ENCODE measurements at regions not wholly inside any gene's neighbourhood (a gene's known extent, or its start where the extent isn't known, plus 50 kb on each side); places are given as distances from the start of the nearest gene placed in this dataset.
A peak's percentile ranks its signal among the peaks of the same experiment; 100 is the strongest.
"Not testable (repeated sequence)": the region's sequence is repeated elsewhere in the genome, so short reads cannot be mapped to it uniquely, and the experiment has no call there.

DNA sequence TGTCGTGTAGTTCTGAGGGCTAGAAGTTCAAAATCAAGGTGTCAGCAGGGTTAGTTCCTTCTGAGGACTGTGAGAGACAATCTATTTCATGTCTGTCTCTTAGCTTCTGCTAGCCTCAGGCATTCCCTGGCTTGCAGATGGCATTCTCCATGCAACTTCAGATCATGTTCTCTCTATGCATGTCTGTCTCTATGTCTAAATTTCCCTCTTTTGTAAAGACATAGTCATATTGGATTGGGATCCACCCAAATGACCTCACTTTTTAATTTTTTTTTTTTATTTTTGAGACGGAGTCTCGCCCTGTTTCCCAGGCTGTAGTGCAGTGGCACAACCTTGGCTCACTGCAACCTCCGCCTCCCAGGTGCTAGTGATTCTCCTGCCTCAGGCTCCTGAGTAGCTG, 104.6 kb downstream of the RAP2B start:
- no peak for DNase-seq (ENCODE audit: low read depth in 1 of 2, low spot score in 1 of 2)

DNA sequence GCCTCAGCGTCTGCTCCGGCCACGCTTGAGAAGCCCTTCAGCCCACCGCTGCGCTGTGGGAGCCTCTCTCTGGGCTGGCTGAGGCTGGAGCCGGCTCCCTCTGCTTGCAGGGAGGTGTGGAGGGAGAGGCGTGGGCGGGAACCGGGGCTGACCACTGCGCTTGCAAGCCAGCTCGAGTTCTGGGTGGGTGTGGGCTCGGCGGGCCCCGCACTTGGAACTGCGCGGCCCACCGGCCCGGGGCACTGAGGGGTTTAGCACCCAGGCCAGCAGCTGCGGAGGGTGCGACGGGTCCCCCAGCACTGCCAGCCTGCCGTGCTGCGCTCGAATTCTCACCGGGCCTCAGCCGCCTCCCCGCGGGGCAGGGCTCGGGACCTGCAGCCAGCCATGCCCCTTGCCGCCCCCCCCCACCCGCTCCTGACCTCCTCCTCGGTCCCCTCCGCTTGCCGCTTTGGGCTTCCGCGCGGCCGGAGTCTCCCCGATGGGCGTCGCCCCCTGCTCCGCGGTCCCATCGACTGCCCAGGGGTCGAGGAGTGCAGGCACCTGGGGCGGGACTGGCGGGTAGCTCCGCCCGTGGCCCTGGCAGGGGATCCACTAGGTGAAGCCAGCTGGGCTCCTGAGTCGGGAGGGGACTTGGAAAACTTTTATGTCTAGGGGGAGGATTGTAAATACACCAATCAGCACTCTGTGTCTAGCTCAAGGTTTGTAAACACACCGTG, 106.7 kb downstream of the RAP2B start:
- no peak for DNase-seq (ENCODE audit: low read depth in 1 of 2, low spot score in 1 of 2)

DNA sequence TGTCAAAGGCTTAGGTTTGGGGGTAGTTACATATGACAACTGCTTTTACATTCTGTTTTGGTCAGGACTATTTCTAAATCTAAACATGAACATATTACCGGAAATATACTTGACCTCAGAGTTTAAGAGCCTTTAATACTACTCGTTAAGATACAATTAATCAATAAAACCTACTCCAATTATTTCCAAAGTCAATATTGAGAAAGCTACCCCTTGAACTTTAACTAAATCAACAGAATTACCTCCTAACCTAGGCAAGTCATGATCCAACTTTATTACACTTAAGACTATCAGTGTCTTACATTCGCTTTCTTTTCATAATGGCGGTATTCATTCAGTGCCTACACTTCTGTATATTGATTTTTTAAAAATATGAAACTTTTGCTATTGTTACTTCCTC, 107.7 kb downstream of the RAP2B start:
- no peak for DNase-seq (ENCODE audit: low read depth in 1 of 2, low spot score in 1 of 2)

DNA sequence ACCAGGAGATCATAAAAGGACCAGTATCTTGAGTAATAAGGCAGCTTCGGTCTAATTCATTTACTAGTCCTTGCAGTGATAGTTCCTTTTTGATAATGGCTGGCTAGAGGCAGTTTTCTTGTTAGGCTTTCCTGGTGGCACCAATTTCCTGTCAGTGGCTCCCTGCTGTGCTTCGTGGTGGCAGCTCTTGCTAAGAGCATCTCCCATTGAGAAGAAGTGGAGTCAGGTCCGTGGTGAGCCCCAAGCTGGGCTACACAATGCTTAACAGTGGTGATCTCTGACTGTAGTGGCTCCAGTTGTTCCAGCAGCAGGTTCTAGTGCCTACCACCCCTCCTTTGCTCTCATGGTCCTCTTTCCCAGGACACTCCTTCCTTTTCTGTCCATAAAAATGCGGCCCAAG, 111.2 kb downstream of the RAP2B start:
- no peak for DNase-seq (ENCODE audit: low read depth in 1 of 2, low spot score in 1 of 2)

DNA sequence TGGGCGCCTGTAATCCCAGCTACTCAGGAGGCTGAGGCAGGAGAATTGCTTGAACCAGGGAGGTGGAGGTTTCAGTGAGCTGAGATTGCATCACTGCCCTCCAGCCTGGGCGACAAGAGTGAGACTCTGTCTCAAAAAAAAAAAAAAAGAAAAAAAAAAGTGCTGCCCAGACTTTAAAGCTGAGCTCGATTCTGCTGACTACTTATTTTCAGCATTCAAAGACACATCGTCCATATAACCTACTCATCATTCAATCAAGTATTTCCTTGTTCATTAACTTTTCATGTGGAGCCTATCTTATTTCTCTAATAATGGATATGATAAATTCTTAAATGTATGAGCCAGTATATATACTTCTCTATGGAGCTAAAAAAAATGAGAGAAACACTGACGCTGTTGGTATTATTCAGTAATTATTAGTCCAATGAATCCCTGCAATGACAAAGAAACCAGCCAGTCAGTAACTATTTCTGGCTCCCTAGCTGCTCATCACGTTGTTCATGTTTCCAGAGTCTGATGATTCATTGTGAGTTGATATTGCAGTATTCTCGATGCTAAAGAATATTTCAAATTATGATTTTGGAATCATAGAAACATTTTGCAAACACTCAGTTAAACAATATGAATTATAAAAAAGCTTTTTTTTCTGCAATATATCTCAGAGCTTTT, 111.9 kb downstream of the RAP2B start:
- DNase-seq (ENCODE audit: low read depth in 1 of 2, low spot score in 1 of 2) = no peak

DNA sequence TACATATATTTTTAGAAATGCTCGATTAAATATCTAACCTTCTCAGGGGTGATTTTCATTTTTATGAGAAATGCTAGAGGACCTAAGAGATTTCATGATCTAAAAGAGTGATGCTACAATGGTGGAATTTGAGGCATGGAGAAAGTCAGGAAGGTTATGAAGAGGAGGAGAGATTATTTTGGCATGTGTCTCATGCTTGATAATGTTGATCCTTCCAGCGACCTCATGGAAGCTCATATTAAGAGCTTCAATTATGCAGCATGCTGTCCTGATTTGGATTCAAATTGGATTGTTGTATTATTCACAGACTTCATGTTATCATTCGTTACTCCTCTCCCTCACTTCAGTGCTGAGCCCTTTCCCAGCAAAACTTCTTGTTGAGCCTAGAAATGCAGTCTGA, 112.5 kb downstream of the RAP2B start:
- no peak for DNase-seq (ENCODE audit: low read depth in 1 of 2, low spot score in 1 of 2)

DNA sequence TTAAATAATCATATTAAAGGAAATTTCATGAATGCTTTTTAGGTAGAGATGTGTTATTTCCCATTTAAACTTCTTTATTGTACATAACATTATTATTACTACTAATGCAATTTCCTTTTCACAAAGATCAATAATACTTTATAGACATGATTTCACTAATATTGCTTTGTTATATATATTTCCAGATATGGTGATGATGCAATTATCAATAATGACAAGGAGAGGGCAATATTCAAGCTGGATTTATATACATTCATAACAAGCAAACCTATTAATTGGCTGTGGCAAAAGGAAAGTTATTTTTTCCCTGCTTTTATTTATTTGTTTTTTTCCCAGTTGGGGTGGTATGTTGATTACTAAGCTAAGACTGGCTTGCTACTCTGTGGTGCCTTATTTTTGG, 113.5 kb downstream of the RAP2B start:
- no peak for DNase-seq (ENCODE audit: low read depth in 1 of 2, low spot score in 1 of 2)

DNA sequence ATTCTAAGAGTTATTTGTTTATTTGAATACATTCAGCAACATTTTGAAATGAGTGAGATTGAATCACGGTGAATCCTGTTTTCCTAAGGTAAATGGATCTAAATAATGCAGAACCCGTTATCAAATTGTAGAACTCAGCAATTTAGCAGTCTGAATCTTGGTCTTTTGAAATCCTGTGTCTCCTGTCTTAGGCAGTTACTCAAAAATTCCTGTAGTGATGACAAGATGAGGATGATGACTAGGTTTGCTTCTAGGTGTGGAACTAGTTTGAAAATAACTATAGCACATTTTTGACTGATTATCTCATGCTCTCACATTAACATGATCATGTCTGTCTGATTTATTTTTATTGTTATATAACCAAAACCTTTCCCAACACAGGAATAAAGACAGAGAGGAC, 115.0 kb downstream of the RAP2B start:
- DNase-seq (ENCODE audit: low read depth in 1 of 2, low spot score in 1 of 2) = no peak

DNA sequence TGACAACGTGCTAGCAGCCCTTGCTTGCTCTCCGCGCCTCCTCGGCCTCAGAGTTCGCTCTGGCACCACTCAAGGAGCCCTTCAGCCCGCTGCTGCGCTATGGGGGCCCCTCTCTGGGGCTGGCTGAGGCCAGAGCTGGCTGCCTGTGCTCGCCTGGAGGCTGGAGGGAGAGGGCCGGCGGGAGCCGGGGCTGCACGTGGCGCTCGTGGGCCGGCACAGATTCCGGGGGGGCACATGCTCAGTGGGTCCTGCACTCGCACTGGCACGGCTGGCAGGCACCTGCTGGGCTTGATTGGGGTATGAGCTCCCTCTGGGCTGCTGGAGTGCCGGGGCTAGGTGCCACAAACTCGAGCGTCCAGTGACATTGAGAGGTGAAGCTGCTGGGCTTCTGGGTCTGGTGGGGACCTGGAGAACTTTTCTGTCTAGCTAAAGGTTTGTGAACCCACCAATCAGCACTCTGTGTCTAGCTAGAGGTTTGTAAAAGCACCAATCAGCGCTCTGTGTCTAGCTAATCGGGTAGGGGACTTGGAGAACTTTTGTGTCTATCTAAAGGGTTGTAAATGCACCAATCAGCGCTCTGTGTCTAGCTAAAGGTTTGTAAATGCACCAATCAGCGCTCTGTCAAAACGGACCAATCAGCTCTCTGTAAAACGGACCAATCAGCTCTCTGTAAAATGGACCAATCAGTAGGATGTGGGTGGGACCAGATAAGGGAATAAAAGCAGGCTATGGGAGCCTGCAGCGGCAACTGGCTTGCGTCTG, 119.4 kb downstream of the RAP2B start:
- not testable (repeated sequence) for DNase-seq (ENCODE audit: low read depth in 1 of 2, low spot score in 1 of 2)

DNA sequence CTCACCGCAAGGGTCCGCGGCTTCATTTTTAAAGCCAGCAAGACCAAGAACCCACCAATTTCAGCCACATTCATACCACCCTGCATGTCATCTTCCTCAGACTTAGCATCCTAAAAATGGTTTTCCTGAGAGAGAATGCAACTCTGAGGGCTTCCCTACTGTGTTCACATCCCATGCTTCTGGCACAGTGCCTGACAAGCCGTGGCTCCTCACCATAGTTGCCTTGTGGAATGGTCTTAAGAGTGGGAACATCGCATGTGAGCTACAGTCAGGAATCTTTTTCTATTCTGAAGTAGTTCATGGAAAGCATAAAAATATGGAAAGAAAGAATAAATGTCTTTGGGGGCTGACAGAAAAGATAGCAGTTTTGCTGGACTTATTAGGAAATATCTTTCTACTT, 120.3 kb downstream of the RAP2B start:
- DNase-seq (ENCODE audit: low read depth in 1 of 2, low spot score in 1 of 2) = no peak

DNA sequence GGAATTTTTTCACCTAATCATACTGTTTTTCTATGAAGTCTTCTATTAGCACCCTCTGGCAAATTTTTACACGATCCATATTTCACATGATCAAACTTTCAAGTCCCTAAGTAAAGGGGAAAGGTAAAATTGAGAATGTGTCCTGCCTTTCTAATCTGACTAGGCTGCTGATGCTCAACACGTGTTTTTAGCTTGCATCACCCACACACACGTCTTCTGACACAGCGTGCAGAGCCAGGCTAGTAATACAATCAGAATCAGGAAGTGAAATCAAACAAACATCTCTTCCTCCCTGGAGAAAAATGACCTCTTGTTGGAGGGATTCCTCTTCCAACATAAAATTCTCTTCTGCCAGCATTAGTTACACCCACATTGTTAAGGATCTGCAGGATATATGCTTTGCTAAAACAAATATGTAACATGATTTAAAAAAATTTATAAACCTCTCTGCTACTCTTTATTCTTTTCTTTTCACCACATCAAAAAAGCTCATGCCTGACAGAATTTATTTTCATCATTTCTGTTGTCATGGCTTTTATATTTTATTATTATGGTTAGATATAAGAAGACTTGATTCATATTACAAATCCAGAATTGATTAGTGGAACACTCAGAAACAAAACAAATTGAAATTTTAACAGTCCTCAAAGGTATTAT, 122.4 kb downstream of the RAP2B start:
- peak in 1 of 2 donors; percentile 11 for DNase-seq (ENCODE audit: low read depth in 1 of 2, low spot score in 1 of 2)

DNA sequence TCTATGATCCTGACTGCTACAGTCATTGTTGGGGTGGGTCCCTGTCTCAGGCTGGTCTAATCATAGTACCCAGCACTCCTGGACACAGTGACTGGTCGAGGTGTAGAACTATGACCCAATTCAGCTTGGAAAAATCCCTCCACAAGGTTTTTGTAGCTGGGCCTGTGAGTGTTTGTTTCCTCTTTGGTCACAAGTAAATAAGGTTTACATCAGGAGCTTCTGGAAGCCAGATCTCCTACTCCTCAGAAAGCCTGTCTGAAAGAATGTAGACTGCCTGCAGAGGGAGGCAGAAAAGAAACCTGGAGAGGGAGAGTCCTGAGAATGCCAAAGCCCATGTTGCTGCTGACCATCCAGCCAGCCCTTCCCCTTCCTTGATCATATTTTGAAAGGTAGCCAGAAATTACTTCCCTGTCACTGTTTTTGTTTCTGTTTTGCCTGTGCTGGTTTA, 123.2 kb downstream of the RAP2B start:
- no peak for DNase-seq (ENCODE audit: low read depth in 1 of 2, low spot score in 1 of 2)

DNA sequence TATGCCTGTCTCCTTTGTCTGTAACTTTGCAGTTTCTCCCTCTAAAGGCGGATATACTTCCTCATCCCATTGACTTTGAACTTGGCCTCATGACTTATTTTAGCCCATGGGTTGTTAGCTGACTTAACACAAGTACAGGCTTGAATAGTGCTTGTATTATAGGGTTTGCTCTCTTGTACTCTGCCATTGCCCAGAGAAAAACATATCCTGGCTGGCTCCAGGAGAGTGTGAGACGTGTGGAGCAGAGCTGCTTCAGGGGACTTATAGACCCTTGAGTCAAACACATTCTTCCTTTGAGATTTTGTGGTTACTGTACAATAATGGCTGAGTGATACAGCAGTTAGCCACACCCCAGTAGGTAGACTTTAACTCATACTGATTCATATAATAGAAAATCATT, 124.0 kb downstream of the RAP2B start:
- no peak for DNase-seq (ENCODE audit: low read depth in 1 of 2, low spot score in 1 of 2)

DNA sequence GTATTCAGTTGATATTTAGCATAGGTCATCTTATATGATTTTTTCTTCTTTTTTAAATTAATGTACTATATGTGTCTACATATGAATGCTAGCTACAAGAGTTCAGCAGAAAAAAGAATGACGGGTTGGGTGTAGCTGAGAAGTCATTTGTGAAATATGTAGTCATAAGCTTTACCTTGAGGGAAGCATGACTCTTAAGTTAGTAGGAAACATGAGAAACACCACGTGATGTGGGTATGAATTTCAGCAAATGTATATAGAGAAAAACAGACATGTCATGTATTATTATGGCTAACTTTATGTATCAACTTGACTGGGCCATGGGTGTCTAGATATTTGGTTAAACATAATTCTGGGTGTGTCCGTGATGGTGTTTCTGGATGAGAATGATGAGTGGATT, 125.0 kb downstream of the RAP2B start:
- no peak for DNase-seq (ENCODE audit: low read depth in 1 of 2, low spot score in 1 of 2)

DNA sequence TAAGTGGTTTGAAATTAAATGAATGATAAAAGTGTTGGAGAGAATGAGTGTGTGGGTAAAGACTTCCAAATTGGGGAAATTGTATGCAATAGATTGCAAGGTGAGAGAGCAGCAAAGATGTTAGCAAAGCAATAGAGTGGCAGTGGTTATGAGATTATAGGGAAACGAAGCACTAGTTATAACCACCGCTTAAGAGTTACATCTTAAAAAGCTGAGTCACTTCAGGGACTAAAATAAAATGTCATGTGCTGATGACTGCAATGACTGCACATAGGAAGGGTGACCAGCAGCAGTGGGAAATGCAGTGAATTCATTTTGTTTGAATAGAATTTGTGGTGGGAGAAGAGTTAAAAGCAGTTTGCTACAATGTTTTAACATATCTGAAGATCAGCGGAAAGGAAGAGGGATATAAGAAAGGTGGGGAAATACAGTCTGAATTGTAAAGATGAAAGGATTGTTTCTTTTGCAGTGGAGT, 127.3 kb downstream of the RAP2B start:
- no peak for DNase-seq (ENCODE audit: low read depth in 1 of 2, low spot score in 1 of 2)

DNA sequence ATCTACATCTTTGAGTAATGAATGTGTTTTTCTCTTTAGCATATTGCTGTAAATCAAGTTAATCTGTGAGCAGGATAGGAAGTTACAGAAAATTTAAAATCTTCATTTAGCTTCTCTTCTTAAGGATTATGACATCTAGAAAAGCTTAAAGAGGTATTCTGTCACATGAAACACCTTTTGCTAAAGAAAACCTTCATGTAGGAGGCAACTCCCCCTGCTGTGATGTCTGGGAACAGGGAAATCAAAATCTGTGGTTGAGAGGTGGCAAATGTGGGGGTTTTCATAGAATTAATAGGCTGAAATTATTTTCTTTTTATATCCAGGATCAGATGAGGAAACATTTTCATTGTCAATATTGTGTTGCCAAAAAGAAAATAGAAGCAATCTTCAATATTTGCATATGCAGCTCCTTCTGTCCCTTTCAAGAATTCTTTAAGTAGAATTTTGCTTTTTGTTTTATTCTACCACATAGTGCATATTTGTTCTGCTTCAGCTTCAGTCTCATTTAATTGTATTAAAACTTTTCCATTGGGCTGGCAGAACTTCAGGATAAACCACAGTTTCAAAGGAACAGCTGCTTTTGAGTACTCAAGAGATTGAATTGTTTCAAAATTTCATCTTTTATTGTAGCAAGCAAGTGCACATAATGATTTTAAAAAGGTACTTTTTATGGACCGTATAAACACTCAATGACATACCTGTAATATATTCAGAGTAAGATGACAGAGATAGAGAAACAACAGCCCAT, 128.4 kb downstream of the RAP2B start:
- no peak for DNase-seq (ENCODE audit: low read depth in 1 of 2, low spot score in 1 of 2)

DNA sequence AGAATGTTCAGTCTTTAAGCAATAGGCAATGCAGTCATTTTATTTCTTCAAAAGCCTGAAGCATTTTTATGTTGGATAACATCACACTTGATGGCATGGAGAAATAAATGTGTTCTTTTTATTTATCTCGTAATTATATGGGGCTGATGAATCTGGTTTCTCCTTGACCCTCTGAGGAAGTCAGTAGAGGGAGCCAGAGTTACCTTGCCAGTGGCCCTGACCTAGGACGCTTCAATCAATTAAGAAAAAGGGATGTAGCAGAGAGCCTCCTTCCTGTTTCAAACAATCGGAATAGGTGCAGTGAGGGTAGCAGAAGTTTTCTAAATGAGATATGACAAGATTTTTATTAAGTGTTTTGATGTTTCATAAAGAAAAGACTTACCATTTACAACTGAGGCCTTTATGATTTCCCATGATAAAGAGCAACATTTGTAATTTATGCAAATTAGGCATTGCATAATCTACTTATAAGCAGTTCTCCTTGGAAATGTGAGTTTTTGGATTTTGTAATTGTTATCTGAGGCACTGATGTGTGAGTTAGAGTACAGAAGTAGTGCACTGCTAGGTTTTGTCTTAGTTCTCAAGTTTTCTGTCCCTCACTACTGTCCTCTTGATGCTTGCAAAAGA, 129.1 kb downstream of the RAP2B start:
- no peak for DNase-seq (ENCODE audit: low read depth in 1 of 2, low spot score in 1 of 2)

DNA sequence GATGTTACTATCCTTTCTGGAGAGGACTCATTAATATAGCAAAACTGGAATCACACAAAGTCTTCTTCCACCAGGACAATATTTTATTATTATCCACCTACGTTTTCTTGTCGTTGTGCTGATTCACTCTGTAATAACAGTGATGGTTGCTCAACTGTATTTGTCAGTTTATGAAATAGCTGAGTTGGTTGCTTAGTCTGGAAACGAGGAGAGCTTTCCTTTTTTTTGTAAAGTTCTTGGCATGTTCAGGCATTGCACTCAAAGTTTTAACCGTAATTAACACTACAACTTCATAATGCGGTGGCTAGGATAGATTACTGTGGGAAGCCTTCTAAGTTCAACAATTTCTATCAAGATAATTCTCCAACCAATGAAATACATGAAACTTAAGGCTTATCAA, 131.2 kb downstream of the RAP2B start:
- no peak for DNase-seq (ENCODE audit: low read depth in 1 of 2, low spot score in 1 of 2)

DNA sequence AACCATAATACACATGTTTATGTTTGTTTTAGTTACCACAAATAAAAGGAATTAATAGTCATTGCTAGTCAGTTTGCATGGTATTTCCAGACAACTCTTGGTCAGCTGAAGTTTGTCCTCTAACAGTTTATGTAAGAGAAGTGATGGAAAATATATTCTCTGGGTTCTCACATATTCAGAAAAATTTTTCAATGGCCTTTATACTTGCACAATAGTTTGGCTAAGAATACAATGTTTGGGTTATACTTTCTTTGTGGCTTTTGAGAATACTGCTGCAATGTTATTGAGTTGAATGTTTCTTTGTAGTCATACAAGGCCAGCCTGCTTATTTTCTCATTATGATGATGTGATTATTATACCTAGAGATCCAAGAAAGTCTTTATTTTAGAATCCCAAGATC, 133.9 kb downstream of the RAP2B start:
- DNase-seq (ENCODE audit: low read depth in 1 of 2, low spot score in 1 of 2) = no peak

DNA sequence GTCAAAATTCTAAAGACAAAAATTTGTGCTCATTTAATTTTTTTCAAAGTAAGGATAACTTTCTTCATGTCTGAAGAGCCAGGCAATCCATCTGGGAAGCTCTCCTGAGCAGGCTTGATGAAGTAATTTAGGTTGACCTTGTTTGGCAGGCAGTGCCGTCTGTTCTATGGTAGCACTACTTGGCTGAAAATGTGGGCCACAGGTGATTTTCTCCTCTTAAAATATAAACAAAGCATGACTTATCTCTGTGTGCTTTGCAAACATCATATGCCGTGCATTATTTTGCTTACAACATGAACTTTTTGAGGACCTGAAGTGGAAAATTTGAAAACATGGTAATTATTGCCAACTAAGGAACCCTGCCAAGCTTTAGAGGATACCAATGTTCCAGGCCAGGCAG, 143.2 kb downstream of the RAP2B start:
- DNase-seq (ENCODE audit: low read depth in 1 of 2, low spot score in 1 of 2) = no peak

All from activated T-helper 1 cell treated with anti-CD3 and anti-CD28 coated beads, Interleukin-2, amount 50 U/mL, for 16 hours (primary cell).